NCI-H1436 (cell line): ENCODE measurements at regions not wholly inside any gene's neighbourhood (a gene's known extent, or its start where the extent isn't known, plus 50 kb on each side); places are given as distances from the start of the nearest gene placed in this dataset.
"Not testable (repeated sequence)": the region's sequence is repeated elsewhere in the genome, so short reads cannot be mapped to it uniquely, and the experiment has no call there.

Experiments used
- DNase-seq: peaks from one replicate; lab custom pipeline; 2025; lab: John Stamatoyannopoulos, UW

- not testable (repeated sequence) for DNase-seq
Measured at GRCh38 chr12:54799966-54800365, 54.4 kb upstream of the MUCL1 start.

DNA sequence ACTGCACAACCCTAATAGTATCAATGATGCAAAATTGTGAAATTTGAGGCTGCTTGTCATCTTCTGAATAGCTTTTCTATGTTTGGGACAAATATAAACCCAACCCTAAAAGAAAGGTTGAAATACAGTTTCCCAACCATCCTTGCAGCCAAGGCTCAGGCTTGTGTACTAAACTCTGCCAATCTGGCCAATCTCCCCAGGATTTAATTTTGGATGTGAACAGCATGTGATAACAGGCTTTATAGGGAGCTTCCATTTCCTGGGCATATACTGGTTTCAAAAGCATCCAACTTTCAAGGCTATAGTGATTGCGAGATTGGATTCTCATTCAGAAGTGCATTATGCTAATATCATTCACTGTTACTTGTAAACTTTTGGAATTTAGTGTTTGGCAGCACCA, 55.7 kb upstream of the MUCL1 start:
- DNase-seq = no peak

GRCh38 chr12:54796991-54797390, 57.3 kb upstream of the MUCL1 start:
- no peak for DNase-seq

DNA sequence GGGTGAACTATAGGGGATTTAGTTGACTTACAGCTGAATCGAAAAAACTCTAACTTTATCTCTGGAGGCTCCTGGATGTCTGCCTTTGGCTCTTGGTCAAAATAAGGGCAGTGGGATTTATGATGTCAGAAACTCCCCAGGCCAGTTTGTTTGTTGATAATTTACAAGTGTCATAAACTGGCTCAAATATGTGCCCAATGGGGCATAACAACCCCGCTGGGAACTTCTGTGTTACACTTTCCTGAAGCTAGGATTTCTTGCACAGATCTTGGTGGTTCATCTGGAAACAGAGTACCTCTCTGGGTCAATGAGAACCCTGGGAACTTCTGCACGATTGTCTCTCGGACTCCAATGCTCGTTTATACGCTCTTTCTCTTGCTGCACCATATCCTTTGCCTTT, 58.7 kb upstream of the MUCL1 start:
- no peak for DNase-seq

GRCh38 chr12:54786081-54786480, 68.2 kb upstream of the MUCL1 start:
- no peak for DNase-seq

GRCh38 chr12:54784115-54784514, 70.2 kb upstream of the MUCL1 start:
- no peak for DNase-seq

GRCh38 chr12:54777031-54777430, 77.3 kb upstream of the MUCL1 start:
- not testable (repeated sequence) for DNase-seq

GRCh38 chr12:54773593-54773992, 80.7 kb upstream of the MUCL1 start:
- no peak for DNase-seq

- no peak for DNase-seq
Measured at GRCh38 chr12:54765652-54766051, 88.7 kb upstream of the MUCL1 start.

GRCh38 chr12:54762390-54762789, 91.9 kb upstream of the MUCL1 start:
- DNase-seq = no peak

- DNase-seq = peak; percentile 0
Measured at GRCh38 chr12:54759751-54760150, 94.6 kb upstream of the MUCL1 start.

DNA sequence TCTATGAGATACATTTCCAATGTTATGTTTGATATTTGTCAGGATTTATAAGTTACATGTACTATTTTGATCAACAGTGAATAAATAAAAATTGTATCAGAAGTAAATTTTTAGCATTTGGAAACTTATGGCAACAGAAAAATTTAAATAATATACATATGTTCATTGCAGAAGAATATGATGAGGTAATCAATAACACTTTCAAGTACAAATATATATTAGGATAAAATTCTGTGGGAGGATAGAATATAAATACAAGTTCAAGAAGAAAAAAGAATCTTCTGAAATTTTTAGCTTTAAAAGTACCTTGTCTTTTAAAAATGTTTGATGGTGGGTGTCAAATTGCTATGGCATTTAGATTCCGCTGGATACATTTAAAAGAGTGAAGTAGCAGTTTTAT, 102.8 kb upstream of the MUCL1 start:
- DNase-seq = no peak

GRCh38 chr12:54749191-54749818, 101.1 kb upstream of the DCD start:
- DNase-seq = peak; percentile 35

- DNase-seq = no peak
Measured at GRCh38 chr12:54744590-54744989, 96.4 kb upstream of the DCD start.

GRCh38 chr12:54740882-54741281, 92.7 kb upstream of the DCD start:
- DNase-seq = no peak

DNA sequence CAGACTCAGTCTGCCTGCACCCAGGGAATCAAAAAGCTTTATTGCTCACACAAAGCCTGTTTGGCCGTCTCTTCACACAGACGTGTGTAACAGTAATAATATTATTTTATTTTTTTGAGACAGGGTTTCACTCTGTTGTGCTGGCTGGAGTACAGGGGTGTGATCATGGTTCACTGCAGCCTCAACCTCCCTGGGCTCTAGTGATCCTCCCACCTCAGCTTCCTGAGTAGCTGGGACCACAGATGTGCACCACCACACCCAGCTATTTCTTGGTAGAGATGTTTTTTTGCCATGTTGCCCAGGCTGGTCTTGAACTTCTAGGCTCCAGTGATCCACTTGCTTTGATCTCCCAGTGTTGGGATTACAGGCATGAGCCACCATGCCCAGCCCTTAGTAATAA, 88.4 kb upstream of the DCD start:
- DNase-seq = no peak

DNA sequence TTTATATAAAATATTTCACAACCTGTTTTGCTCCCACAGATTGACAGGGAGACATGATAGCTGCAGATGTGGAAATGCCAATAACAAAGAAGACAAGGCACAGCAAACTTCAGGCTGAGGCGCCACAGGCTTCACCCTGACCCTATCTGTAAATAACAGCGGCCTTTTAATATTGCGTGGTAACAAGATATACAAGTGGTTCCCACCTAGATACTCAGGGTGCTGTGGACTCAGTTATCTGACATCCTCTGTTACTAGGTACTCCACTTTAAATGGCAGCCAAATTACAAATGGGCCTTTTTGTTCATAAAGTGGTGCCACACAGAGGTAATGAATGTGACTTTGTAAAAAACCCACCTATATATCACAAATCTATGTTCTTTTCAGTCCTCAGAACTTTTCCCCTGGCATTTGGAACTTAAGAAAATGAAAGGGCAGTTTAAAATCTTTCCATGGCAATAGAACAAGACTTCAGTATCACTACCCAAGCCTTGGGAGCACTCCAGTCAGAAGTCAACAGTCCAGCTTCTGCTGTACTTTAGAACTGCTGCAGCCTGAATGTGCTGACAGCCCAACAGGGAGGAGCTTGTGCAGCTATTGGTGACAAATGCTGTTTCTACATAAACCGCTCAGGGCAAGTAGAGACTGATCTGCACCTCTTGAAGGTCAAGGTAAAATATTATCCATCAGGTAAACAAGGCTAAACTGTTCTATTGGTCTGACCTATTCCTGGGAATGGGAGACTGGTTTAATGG, 86.2 kb upstream of the DCD start:
- no peak for DNase-seq

DNA sequence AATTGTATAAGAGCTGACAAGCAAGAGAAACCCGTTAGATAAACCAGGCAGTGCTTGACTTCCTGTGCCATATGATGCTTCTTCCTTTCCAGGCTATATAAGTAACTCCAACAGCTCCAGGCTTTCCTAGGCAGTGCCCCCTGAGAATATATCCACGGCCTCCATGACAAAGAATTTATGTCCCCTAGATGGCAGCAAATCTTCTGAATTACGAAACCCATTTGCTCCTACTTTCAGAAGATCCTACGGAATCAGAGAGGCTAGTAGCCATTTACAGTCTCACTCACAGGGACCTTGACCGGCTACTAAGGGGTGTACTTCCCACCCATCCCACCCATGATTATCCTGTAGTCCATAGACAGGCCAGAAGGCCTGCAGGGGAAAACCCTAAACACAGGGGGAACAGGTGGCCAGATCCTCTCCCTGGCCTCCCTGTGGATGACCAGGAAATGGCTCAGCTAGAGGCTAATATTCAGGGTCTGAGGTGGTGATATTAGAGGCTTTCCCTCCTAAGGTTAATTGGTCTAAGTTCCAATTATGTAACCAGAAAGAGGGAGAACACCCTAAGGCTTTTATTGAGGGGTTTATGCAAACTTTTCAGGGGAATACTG, 77.2 kb upstream of the DCD start:
- no peak for DNase-seq

DNA sequence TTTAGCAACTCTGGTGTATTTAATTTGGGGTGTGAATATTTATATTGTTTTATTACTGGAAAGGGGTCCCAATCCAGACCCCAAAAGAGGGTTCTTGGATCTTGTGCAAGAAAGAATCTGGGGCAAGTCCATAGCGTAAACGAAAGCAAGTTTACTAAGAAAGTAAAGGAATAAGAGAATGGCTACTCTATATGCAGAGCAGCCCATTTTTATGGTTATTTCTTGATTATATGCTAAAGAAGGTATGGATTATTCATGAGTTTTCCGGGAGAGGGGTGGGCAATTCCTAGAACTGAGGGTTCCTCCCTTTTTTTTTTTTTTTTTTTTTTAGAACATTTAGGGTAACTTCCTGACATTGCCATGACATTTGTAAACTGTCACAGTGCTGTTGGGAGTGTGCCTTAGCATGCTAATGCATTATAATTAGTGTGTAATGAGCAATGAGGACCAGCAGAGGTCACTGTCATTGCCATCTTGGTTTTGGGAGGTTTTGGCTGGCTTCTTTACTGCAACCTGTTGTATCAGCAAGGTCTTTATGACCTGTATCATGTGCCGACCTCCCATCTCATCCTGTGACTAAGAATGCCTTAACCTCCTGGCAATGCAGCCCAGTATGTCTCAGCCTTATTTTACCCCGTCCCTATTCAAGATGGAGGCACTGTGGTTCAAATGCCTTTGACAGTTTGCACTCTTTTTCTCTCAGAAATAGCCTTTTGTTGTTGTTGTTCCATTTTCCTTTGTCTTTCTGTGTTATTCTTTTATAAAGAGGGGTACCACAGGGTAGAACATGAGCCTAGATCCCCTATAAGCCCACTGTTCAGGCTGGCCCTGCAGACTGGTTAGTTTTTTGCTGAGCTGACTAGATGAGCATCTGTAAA, 75.5 kb upstream of the DCD start:
- no peak for DNase-seq

GRCh38 chr12:54721312-54721711, 73.1 kb upstream of the DCD start:
- no peak for DNase-seq

- no peak for DNase-seq
Measured at GRCh38 chr12:54719691-54720090, 71.5 kb upstream of the DCD start.

- no peak for DNase-seq
Measured at GRCh38 chr12:54716261-54716660, 68.1 kb upstream of the DCD start.
